AG20443 (cell line): ENCODE measurements at regions not wholly inside any gene's neighbourhood (a gene's known extent, or its start where the extent isn't known, plus 50 kb on each side); places are given as distances from the start of the nearest gene placed in this dataset.

ENCODE experiments used
- DNase-seq: peaks from one replicate; pipeline ENCODE4 v3.0.0; 2012; ENCODE audit warnings: low spot score, mixed read lengths

GRCh38 chr12:91355150-91356006 is 172.8 kb upstream of the DCN start:
- DNase-seq, result peak; percentile 84

GRCh38 chr12:91353266-91353665 is 170.6 kb upstream of the DCN start:
- DNase-seq, result no peak

- DNase-seq, result no peak
Measured at GRCh38 chr12:91349476-91349875, 166.9 kb upstream of the DCN start.

GRCh38 chr12:91347481-91348214 is 165.0 kb upstream of the DCN start:
- peak; percentile 32 for DNase-seq

- no peak for DNase-seq
Measured at GRCh38 chr12:91346827-91347226, 164.2 kb upstream of the DCN start.

- no peak for DNase-seq
Measured at GRCh38 chr12:91344408-91344807, 161.8 kb upstream of the DCN start.

GRCh38 chr12:91343010-91343409 is 160.4 kb upstream of the DCN start:
- DNase-seq, result no peak

GRCh38 chr12:91339106-91339505 is 156.5 kb upstream of the DCN start:
- no peak for DNase-seq

GRCh38 chr12:91335699-91336098 is 153.1 kb upstream of the DCN start:
- peak; percentile 29 for DNase-seq

- DNase-seq, result no peak
Measured at GRCh38 chr12:91333966-91334365, 151.3 kb upstream of the DCN start.

GRCh38 chr12:91332302-91332701 is 149.7 kb upstream of the DCN start:
- DNase-seq, result no peak

- no peak for DNase-seq
Measured at GRCh38 chr12:91331371-91331770, 148.8 kb upstream of the DCN start.

GRCh38 chr12:91328451-91328850 is 145.8 kb upstream of the DCN start:
- DNase-seq, result no peak

GRCh38 chr12:91327889-91328288 is 145.3 kb upstream of the DCN start:
- DNase-seq, result peak; percentile 13

- no peak for DNase-seq
Measured at GRCh38 chr12:91327131-91327530, 144.5 kb upstream of the DCN start.

- peak; percentile 41 for DNase-seq
Measured at GRCh38 chr12:91326058-91327027, 143.7 kb upstream of the DCN start.

- no peak for DNase-seq
Measured at GRCh38 chr12:91320999-91321398, 138.4 kb upstream of the DCN start.

GRCh38 chr12:91319071-91319760 is 136.6 kb upstream of the DCN start:
- no peak for DNase-seq

- DNase-seq, result no peak
Measured at GRCh38 chr12:91317306-91317705, 134.7 kb upstream of the DCN start.

GRCh38 chr12:91316907-91317269 is 134.3 kb upstream of the DCN start:
- DNase-seq, result peak; percentile 27

GRCh38 chr12:91316161-91316906 is 133.7 kb upstream of the DCN start:
- DNase-seq, result no peak
